Spleen (tissue), 11 donors: ENCODE measurements at regions not wholly inside any gene's neighbourhood (a gene's known extent, or its start where the extent isn't known, plus 50 kb on each side); places are given as distances from the start of the nearest gene placed in this dataset.

ENCODE experiments used
- DNase-seq: peaks from one replicate; pipeline ENCODE4 v3.0.0-alpha.2; 2020
- H3K27ac ChIP-seq, 8 donors: fragments of 200-600 bp; sonication (generic) in 7 of 8; 1 replicate in 4 of 8; 2 replicates in 4 of 8; pipeline versions ENCODE4 v1.5.0 to v1.8.0; 2016 to 2021; ENCODE audit warnings: inconsistent platforms in 4 of 8, mild to moderate bottlenecking in 4 of 8, moderate library complexity in 1 of 8
- H3K27me3 ChIP-seq, 7 donors: fragments of 200-600 bp; sonication (generic) in 6 of 7; replicated peaks in 1 of 7; 1 replicate in 4 of 7; 2 replicates in 3 of 7; pipeline versions ENCODE4 v1.5.0 to v1.8.0; 2016 to 2021; ENCODE audit warnings: inconsistent platforms in 3 of 7, mild to moderate bottlenecking in 1 of 7
- H3K36me3 ChIP-seq, 6 donors: fragments of 200-600 bp; sonication (generic) in 5 of 6; 1 replicate in 4 of 6; 2 replicates in 2 of 6; pipeline versions ENCODE4 v1.5.0 to v1.8.0; 2016 to 2021; ENCODE audit warnings: inconsistent platforms in 2 of 6
- H3K4me1 ChIP-seq, 6 donors: fragments of 200-600 bp; sonication (generic) in 5 of 6; 1 replicate in 3 of 6; 2 replicates in 3 of 6; pipeline versions ENCODE4 v1.5.0 to v1.8.0; 2016 to 2021; ENCODE audit warnings: inconsistent platforms in 3 of 6
- H3K4me3 ChIP-seq, 8 donors: fragments of 200-600 bp; sonication (generic) in 7 of 8; 1 replicate in 4 of 8; 2 replicates in 4 of 8; pipeline versions ENCODE4 v1.5.0 to v1.8.0; 2016 to 2021; ENCODE audit warnings: inconsistent platforms in 4 of 8, mild to moderate bottlenecking in 4 of 8, moderate library complexity in 2 of 8
- H3K9me3 ChIP-seq, 8 donors: fragments of 200-600 bp; sonication (generic) in 7 of 8; 1 replicate in 4 of 8; 2 replicates in 4 of 8; pipeline versions ENCODE4 v1.5.0 to v1.8.0; 2016 to 2021; ENCODE audit warnings: inconsistent platforms in 4 of 8
- CTCF ChIP-seq, 11 experiments: fragments of 200-600 bp in 7 of 11; fragments of 450-650 bp in 4 of 11; sonication (generic) in 4 of 11; IDR thresholded peaks in 8 of 11; conservative IDR thresholded peaks in 3 of 11; 1 replicate in 7 of 11; 2 replicates in 4 of 11; pipeline versions ENCODE4 v1.4.0 to v1.8.0; 2016 to 2021; ENCODE audit warnings: antibody characterized with exemption in 11 of 11, inconsistent platforms in 4 of 11, mild to moderate bottlenecking in 1 of 11
- POLR2A ChIP-seq, 3 donors: fragments of 450-650 bp; IDR thresholded peaks; one replicate each; pipeline ENCODE4 v1.5.1; 2017; ENCODE audit warnings: antibody characterized with exemption in 3 of 3, mild to moderate bottlenecking in 1 of 3
- POLR2AphosphoS5 ChIP-seq, 3 donors: sonication (generic); formaldehyde crosslinking; IDR thresholded peaks; one replicate each; pipeline ENCODE4 v1.5.1; 2017; ENCODE audit warnings: antibody characterized with exemption in 3 of 3
- WGBS, 5 donors: extraction: QIAGEN DNeasy Blood & Tissue Kit in 3 of 5; methylation state at CpG; one replicate each; pipeline versions ENCODE4 v1.1.5 to v1.1.7; 2013 to 2018; 5-methylcytosine and 5-hydroxymethylcytosine counted together
- intact Hi-C: fragments of 100-400 bp; cut with DNase I; formaldehyde crosslinking; loops from one replicate; pipeline ENCODE4 v1.15.0; 2023; ENCODE audit warnings: low total_unique reads
- small RNA-seq, 4 donors: library from RNA; depleted of rRNA; stranded (forward); fragments of <200 nt; gene quantifications; one replicate each; pipeline ENCODE3, GENCODE V24; 2016
- donor health status: healthy with polysubstance abuse.
- donor health status: DM: no; HTN: no; CAD: no; lungs with moderate emphysema.
- donor health status: DM: no; HTN: no; CAD: no.
- donor health status: Bipolar disorder and iron deficiency.
- donor health status: healthy.
- donor health status: DM: no; HTN: no; CAD: no.
- donor health status: DM: yes; HTN: yes; CAD: no.

GRCh38 chr2:42842466-42842865 is 50.1 kb upstream of the HAAO start:
- no peak overlapping the region for H3K27ac ChIP-seq
- no peaks in the 10 kb centered on the region for H3K4me1 ChIP-seq
- no peaks in the 10 kb centered on the region for H3K9me3 ChIP-seq
- H3K4me3 ChIP-seq: no peak overlapping the region
- H3K36me3 ChIP-seq: no peaks in the 10 kb centered on the region
- no peaks in the 10 kb centered on the region for H3K27me3 ChIP-seq
- 64 to 82% (median 79%) methylated on average over 4 of the region's 4 CpGs for WGBS, 5 donors
- TF ChIP-seq CTCF (IDR thresholded peaks at IDR 0.05 in 8 of 11, conservative IDR thresholded peaks at IDR 0.05 in 3 of 11) (no peak), POLR2AphosphoS5 (IDR thresholded peaks at IDR 0.05) (no peak), POLR2A (IDR thresholded peaks at IDR 0.05) (no peak)
- no peak for DNase-seq
- intact Hi-C loops: no loop called here

Small RNA genes in the stretch of these regions (small RNA-seq; reads per million reads assigned to genes)
- gene RNU6-242P: 0 reads per million in 4 donors
